Spleen (tissue), 7 donors: ENCODE measurements at regions not wholly inside any gene's neighbourhood (a gene's known extent, or its start where the extent isn't known, plus 50 kb on each side); places are given as distances from the start of the nearest gene placed in this dataset.

Source experiments
- POLR2A ChIP-seq, 3 donors: fragments of 450-650 bp; IDR thresholded peaks; one replicate each; pipeline ENCODE4 v1.5.1; 2017; ENCODE audit warnings: antibody characterized with exemption in 3 of 3, mild to moderate bottlenecking in 1 of 3
- TF ChIP-seq, protein P1 (sequence below), 11 experiments: fragments of 200-600 bp in 7 of 11; fragments of 450-650 bp in 4 of 11; sonication (generic) in 4 of 11; IDR thresholded peaks in 8 of 11; conservative IDR thresholded peaks in 3 of 11; 1 replicate in 7 of 11; 2 replicates in 4 of 11; pipeline versions ENCODE4 v1.4.0 to v1.8.0; 2016 to 2021; ENCODE audit warnings: antibody characterized with exemption in 11 of 11, inconsistent platforms in 4 of 11, mild to moderate bottlenecking in 1 of 11
- donor health status: DM: no; HTN: no; CAD: no; lungs with moderate emphysema.
- donor health status: DM: no; HTN: no; CAD: no.
- donor health status: DM: no; HTN: no; CAD: no.

DNA sequence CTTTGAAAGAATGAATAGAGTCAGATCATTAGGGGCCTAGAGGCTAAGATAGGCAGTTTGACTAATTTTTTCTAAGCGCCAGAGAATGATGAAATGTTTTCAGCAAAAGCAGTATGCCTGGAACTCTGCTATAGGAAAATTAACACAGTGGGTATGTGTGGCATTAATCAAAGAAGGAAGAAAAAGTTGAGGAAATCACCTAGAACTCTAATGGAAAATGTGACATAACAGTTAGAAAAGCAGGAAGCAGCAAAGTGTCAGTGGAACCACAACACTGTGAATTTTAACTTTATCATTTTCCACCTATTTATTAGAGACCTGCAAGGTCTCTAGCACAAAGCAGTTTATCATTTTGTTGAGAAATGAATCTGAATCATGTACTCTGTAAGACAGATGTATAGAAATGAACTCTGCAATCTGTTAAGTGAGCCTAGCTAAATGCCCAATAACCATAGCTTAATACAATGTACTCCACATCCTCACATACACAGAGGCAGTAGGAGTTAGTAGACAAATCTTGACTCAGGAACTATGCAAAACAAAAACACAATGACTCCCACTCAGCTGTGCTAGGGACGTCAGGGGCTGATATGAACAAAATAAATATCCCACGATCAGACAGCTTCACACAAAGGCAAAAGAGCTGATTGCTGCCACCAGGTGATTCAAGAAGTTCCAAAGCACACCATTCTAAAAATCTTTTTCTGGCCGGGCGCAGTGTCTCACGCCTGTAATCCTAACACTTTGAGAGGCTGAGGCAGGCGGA, 500.7 kb upstream of the NFIA start:
- TF ChIP-seq, protein P1, sequence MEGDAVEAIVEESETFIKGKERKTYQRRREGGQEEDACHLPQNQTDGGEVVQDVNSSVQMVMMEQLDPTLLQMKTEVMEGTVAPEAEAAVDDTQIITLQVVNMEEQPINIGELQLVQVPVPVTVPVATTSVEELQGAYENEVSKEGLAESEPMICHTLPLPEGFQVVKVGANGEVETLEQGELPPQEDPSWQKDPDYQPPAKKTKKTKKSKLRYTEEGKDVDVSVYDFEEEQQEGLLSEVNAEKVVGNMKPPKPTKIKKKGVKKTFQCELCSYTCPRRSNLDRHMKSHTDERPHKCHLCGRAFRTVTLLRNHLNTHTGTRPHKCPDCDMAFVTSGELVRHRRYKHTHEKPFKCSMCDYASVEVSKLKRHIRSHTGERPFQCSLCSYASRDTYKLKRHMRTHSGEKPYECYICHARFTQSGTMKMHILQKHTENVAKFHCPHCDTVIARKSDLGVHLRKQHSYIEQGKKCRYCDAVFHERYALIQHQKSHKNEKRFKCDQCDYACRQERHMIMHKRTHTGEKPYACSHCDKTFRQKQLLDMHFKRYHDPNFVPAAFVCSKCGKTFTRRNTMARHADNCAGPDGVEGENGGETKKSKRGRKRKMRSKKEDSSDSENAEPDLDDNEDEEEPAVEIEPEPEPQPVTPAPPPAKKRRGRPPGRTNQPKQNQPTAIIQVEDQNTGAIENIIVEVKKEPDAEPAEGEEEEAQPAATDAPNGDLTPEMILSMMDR (IDR thresholded peaks at IDR 0.05 in 8 of 11, conservative IDR thresholded peaks at IDR 0.05 in 3 of 11): no peak
- TF ChIP-seq POLR2A (IDR thresholded peaks at IDR 0.05): no peak
